Body of pancreas (tissue), 4 donors: ENCODE measurements at regions not wholly inside any gene's neighbourhood (a gene's known extent, or its start where the extent isn't known, plus 50 kb on each side); places are given as distances from the start of the nearest gene placed in this dataset.

Experiments
- ATAC-seq: fragments of 150-250 bp; one replicate; pipeline ENCODE4 v1.9.1; 2016
- DNase-seq, 4 donors: peaks; one replicate each; pipeline ENCODE4 v3.0.0-alpha.2; 2019
- H3K27ac ChIP-seq, 4 donors: fragments of 200-600 bp; sonication (generic); 1 replicate in 3 of 4; 2 replicates in 1 of 4; pipeline versions ENCODE4 v1.5.1 to v1.6.1; 2016 to 2019; ENCODE audit warnings: mild to moderate bottlenecking in 1 of 4, mixed read lengths in 1 of 4, moderate library complexity in 1 of 4
- H3K27me3 ChIP-seq, 2 donors: fragments of 200-600 bp; sonication (generic); one replicate each; pipeline ENCODE4 v1.6.0; 2016; ENCODE audit warnings: mild to moderate bottlenecking in 1 of 2
- H3K36me3 ChIP-seq, 2 donors: fragments of 200-600 bp; sonication (generic); replicated peaks in 1 of 2; 2 replicates each; pipeline ENCODE4 v1.5.1; 2016; ENCODE audit warnings: low read depth in 2 of 2; ENCODE audit not compliant: insufficient read depth in 1 of 2
- H3K4me1 ChIP-seq: fragments of 200-600 bp; sonication (generic); one replicate; pipeline ENCODE4 v1.6.0; 2016
- H3K4me3 ChIP-seq, 2 donors: fragments of 200-600 bp; sonication (generic); 1 replicate in 1 of 2; 2 replicates in 1 of 2; pipeline ENCODE4 v1.5.1; 2016 to 2019
- H3K9me3 ChIP-seq, 3 donors: fragments of 200-600 bp; sonication (generic); 1 replicate in 2 of 3; 2 replicates in 1 of 3; pipeline ENCODE4 v1.5.1; 2016
- POLR2A ChIP-seq, 3 donors: fragments of 450-650 bp; IDR thresholded peaks; one replicate each; pipeline ENCODE4 v1.6.1; 2016; ENCODE audit warnings: antibody characterized with exemption in 3 of 3, mild to moderate bottlenecking in 2 of 3
- WGBS, 2 donors: methylation state at CpG; one replicate each; pipeline ENCODE4 v1.1.5; 2017; 5-methylcytosine and 5-hydroxymethylcytosine counted together
- intact Hi-C: fragments of 100-400 bp; cut with DNase I; formaldehyde crosslinking; loops from one replicate; pipeline ENCODE4 v1.15.1; 2023
- TF ChIP-seq, protein P1 (sequence below), 7 experiments: fragments of 450-650 bp in 4 of 7; fragments of 200-600 bp in 3 of 7; sonication (generic) in 3 of 7; IDR thresholded peaks; one replicate each; pipeline ENCODE4 v1.5.1; 2016 to 2019; ENCODE audit warnings: antibody characterized with exemption in 7 of 7

DNA sequence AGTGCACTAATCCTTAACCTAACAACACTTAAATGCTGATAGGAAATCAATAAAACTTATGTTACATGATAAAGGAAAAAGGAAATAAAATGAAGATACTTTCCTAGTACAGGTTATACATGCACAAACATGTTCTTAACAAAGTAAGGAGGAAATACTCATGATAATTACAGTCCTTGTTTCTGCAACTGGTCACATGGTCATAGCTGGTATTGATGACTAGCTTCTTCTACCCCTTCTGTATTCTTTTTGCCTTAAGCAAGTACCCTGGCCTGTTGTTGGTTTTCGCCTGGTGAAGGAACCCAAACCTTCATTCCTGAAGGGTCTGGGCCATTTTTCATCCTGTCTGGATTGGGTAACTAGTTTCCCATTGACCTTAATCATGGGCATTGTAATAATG, 93.7 kb upstream of the FBN2 start:
- no peak overlapping the region for H3K4me3 ChIP-seq
- intact Hi-C loops, result no loop called here
- no peak for ATAC-seq
- H3K9me3 ChIP-seq, result no peaks in the 10 kb centered on the region
- no peak overlapping the region for H3K27ac ChIP-seq
- H3K27me3 ChIP-seq, result no peaks in the 10 kb centered on the region
- no peak for DNase-seq
- no peaks in the 10 kb centered on the region for H3K36me3 ChIP-seq
- 70 to 88% methylated on average over 1 of the region's 1 CpG for WGBS, 2 donors
- no peaks in the 10 kb centered on the region for H3K4me1 ChIP-seq
- TF ChIP-seq, protein P1, sequence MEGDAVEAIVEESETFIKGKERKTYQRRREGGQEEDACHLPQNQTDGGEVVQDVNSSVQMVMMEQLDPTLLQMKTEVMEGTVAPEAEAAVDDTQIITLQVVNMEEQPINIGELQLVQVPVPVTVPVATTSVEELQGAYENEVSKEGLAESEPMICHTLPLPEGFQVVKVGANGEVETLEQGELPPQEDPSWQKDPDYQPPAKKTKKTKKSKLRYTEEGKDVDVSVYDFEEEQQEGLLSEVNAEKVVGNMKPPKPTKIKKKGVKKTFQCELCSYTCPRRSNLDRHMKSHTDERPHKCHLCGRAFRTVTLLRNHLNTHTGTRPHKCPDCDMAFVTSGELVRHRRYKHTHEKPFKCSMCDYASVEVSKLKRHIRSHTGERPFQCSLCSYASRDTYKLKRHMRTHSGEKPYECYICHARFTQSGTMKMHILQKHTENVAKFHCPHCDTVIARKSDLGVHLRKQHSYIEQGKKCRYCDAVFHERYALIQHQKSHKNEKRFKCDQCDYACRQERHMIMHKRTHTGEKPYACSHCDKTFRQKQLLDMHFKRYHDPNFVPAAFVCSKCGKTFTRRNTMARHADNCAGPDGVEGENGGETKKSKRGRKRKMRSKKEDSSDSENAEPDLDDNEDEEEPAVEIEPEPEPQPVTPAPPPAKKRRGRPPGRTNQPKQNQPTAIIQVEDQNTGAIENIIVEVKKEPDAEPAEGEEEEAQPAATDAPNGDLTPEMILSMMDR (IDR thresholded peaks at IDR 0.05), result no peak
- TF ChIP-seq POLR2A (IDR thresholded peaks at IDR 0.05), result no peak

DNA sequence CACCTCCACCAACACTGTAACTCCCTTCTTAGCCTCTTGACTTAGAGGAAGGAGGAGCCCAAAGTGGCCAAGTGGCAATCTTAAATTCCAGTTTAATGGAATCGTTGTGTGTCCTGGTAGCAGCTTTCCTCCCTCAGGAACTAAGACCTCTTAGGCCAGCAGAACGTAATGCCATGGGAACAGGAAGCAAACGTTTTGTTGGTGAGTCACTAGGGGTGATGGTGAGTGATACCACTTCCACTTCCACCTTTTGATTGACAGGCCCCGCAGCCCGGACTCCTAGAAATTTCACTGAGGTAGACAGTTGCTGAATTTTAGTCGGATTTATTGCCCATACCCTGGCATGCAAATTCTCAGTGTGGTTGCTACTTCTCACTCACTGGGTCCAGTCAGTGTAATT, 94.2 kb upstream of the FBN2 start:
- DNase-seq, result no peak
- TF ChIP-seq, protein P1 (IDR thresholded peaks at IDR 0.05), result no peak
- TF ChIP-seq POLR2A (IDR thresholded peaks at IDR 0.05), result no peak
- ATAC-seq, result no peak
- Histone ChIP-seq H3K4me3 (no peak overlapping the region), H3K27me3 (no peaks in the 10 kb centered on the region), H3K9me3 (no peaks in the 10 kb centered on the region), H3K4me1 (no peaks in the 10 kb centered on the region), H3K27ac (no peak overlapping the region), H3K36me3 (no peaks in the 10 kb centered on the region)
- 49 to 56% methylated on average over 6 of the region's 6 CpGs for WGBS, 2 donors
- intact Hi-C loops, result no loop called here

DNA sequence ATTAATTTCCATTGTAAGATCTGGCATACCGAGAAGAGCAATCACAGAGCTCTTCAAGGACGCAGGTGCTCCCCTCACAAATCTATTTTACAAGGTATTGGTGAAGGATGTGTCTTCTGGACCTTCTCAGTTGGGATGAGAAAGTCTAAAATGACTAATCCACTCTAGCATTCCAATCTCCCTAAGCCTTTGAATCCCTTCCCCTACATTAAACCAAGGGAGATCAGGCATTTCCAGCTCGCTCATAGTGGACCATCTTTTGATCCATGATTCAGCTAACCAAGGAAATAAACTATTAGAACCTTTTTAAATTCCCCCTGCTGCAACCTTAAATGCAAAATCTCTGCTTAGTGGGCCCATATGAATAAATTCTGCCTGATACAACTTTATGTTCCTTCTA, 95.9 kb upstream of the FBN2 start:
- H3K27ac ChIP-seq, result no peak overlapping the region
- H3K27me3 ChIP-seq, result no peaks in the 10 kb centered on the region
- no peak for ATAC-seq
- 55 to 79% methylated on average over 3 of the region's 3 CpGs for whole genome bisulfite sequencing, 2 donors
- no peaks in the 10 kb centered on the region for H3K4me1 ChIP-seq
- TF ChIP-seq, protein P1 (IDR thresholded peaks at IDR 0.05), result no peak
- no peak for TF ChIP-seq POLR2A (IDR thresholded peaks at IDR 0.05)
- H3K4me3 ChIP-seq, result no peak overlapping the region
- DNase-seq, result no peak
- no peaks in the 10 kb centered on the region for H3K9me3 ChIP-seq
- no peaks in the 10 kb centered on the region for H3K36me3 ChIP-seq
- intact Hi-C loops, result no loop called here

DNA sequence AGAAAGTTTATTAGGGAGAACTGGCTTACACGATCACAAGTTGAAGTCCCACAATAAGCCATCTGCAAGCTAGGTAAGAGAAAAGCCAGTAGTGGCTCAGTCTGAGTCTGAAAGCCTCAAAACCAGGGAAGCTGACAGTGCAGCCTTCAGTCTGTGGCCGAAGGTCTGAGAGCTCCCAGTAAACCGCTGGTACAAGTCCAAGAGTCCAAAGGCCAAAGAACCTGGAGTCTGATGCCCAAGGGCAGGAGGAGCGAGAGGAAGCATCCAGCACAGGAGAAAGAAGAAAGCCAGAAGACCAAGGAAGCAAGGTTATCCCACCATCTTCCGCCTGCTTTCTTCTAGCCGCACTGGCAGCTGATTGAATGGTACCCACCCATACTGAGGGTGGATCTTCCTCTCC, 97.3 kb upstream of the FBN2 start:
- Histone ChIP-seq H3K36me3 (no peaks in the 10 kb centered on the region), H3K27me3 (no peaks in the 10 kb centered on the region), H3K27ac (no peak overlapping the region), H3K9me3 (no peaks in the 10 kb centered on the region), H3K4me1 (no peaks in the 10 kb centered on the region), H3K4me3 (no peak overlapping the region)
- DNase-seq (peak in 3 of 4 donors; percentile 3 to 22 (median 17)), ATAC-seq (no peak)
- WGBS, 2 donors, result 50 to 53% methylated on average over 6 of the region's 6 CpGs
- TF ChIP-seq, protein P1 (IDR thresholded peaks at IDR 0.05), result no peak
- no peak for TF ChIP-seq POLR2A (IDR thresholded peaks at IDR 0.05)
- intact Hi-C loops, result no loop called here

DNA sequence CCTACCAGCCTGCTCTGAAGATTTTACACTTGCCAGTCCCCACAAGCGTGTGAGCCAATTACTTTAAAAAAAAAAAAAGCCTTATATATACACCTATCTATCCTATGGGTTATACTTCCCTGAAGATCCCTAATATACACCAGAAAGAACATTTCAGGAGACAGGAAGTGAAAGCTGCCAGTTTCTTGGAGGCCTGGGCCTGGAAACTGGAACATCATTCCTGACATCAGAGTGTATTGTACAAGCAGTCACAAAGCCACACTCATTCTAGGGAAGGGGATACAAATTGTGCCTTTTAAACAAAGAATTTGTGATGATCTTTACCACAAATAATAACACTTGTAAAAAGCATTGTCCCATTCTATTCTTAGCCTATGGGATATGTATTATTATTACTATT, 98.3 kb upstream of the FBN2 start:
- Histone ChIP-seq H3K27me3 (no peaks in the 10 kb centered on the region), H3K4me3 (no peak overlapping the region), H3K36me3 (no peaks in the 10 kb centered on the region), H3K9me3 (no peaks in the 10 kb centered on the region), H3K4me1 (no peaks in the 10 kb centered on the region), H3K27ac (no peak overlapping the region)
- DNase-seq (no peak), ATAC-seq (no peak)
- intact Hi-C loops, result no loop called here
- 65 to 79% methylated on average over 1 of the region's 1 CpG for WGBS, 2 donors
- no peak for TF ChIP-seq POLR2A (IDR thresholded peaks at IDR 0.05)
- TF ChIP-seq, protein P1 (IDR thresholded peaks at IDR 0.05), result no peak
